IPS DF 4.7 (cell line): ENCODE measurements at regions not wholly inside any gene's neighbourhood (a gene's known extent, or its start where the extent isn't known, plus 50 kb on each side); places are given as distances from the start of the nearest gene placed in this dataset.

Experiments used
- DNase-seq: peaks from one replicate; pipeline ENCODE4 v3.0.0-alpha.2; 2013; ENCODE audit warnings: low spot score; ENCODE audit errors: extremely low read depth

GRCh38 chr4:32499171-32499570, 1779.0 kb downstream of the PCDH7 start:
- no peak for DNase-seq

- DNase-seq = no peak
Measured at GRCh38 chr4:32503241-32503640, 1783.1 kb downstream of the PCDH7 start.

GRCh38 chr4:32506067-32506466, 1785.9 kb downstream of the PCDH7 start:
- no peak for DNase-seq

- DNase-seq = no peak
Measured at GRCh38 chr4:32519060-32519459, 1798.9 kb downstream of the PCDH7 start.

DNA sequence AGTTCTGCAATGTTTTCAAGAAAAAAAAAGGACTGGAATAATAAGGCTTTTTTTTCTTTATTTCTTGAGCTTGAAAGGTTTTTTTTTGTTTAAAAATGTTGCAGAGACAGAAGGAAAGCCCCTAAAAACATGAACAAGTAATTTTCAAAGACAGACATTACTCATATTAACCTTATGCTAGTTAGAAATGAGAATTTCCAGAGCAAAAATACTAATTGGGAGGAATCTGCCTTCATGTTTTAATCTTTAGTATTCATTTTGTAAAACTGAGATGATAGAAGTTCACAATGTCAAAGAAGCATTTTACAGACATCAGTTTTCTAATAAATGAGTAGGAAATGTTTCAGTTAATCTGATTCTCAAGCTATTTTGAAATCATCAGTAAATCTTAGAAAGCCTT, 1805.3 kb downstream of the PCDH7 start:
- no peak for DNase-seq

GRCh38 chr4:32544846-32545245, 1824.7 kb downstream of the PCDH7 start:
- DNase-seq = no peak

GRCh38 chr4:32551943-32552342, 1831.8 kb downstream of the PCDH7 start:
- DNase-seq = no peak

GRCh38 chr4:32560306-32560705, 1840.1 kb downstream of the PCDH7 start:
- DNase-seq = no peak

DNA sequence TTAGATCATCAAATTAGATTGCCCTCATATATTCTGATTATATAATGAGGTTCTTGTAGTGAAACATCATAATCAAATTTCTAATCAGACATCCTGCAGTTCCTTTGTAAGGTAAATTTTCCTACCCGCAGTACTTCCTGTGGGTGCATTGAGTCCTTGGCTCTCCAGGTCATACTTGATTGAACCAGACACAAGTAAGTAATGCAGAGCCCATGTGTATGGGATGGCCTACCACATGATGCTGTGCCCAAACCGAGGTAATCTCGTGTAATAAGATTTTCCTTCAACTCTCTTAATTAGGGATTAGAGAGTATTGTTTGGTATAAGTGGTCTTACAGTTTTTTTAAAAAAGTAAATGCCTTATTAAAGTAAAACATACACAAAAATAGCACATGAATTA, 1841.8 kb downstream of the PCDH7 start:
- no peak for DNase-seq

DNA sequence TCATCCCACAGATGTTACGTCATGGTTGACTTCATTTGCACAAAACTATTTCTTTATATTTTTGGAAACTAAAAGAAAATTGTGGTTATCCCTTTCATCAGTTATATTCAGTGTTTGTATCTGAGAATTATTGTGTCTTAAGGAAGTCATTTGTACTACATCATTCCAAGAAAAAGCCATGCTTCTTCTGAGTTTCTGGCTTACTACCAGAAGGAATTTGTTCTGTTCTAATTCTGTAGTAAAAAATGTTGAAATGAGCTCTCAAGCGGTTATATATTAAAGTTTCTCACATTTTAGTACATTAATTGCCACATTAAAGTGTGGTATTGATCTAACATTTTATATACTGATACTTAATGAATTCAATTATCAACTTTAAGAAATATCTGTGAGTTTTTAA, 1844.5 kb downstream of the PCDH7 start:
- no peak for DNase-seq

GRCh38 chr4:32569861-32570260, 1849.7 kb downstream of the PCDH7 start:
- DNase-seq = no peak

DNA sequence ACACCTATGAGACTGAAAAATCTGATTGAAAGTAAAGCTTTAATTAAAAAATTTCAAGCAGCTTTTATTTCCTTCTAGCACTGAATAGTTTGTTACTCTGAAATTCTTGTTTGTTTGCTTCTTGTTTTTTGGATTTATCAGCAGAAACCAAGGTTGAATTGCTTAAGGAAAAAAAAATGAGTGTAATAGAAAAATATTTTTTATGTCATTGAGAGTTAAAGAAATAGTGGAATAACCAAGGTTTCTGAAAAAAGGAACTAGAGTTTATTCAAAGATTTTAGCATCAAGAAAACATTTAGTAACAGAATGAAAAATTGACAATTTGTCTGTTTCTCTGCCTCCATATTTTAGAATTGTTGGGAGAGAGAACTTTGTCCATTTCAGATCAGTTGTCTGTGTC, 1852.2 kb downstream of the PCDH7 start:
- no peak for DNase-seq

DNA sequence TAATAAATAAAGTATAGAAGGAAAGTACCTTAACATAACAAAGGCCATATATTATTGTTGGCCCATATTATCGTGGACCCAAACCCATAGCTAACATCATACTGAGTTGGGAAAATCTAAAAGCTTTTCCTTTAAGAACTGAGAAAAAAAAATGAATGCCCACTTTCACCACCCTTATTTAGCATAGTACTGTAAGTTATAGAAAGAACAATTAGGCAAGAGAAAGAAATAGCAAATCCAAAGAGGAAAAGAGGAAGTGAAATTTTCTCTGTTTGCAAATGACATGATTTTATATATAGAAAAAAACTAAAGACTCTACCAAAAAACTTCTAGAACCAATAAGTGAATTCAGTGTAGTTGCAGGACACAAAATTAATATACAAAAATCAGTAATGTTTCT, 1854.6 kb downstream of the PCDH7 start:
- DNase-seq = no peak

DNA sequence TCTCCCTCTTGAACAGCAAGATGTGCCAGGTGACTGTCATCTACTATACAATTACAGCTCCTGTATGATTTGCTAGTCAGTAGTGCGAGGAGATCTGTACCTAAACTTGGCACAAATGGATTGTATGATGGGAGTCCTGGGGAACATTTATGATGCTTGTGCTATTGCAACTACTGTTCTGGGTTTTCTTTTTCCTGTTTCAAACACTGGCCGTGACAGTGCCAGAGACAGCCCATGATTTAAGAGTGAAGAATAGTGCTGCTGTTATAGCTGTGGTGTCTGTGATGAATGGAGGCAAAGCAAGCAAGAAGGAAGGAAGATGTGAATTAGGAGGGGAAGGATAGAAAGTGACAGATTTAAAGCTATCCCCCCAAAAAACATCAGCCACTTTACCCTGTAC, 1868.9 kb downstream of the PCDH7 start:
- DNase-seq = no peak

- no peak for DNase-seq
Measured at GRCh38 chr4:32589853-32590252, 1869.7 kb downstream of the PCDH7 start.

GRCh38 chr4:32597354-32597753, 1877.2 kb downstream of the PCDH7 start:
- DNase-seq = no peak

GRCh38 chr4:32601848-32602247, 1881.7 kb downstream of the PCDH7 start:
- no peak for DNase-seq

GRCh38 chr4:32607978-32608377, 1887.8 kb downstream of the PCDH7 start:
- DNase-seq = no peak

- DNase-seq = no peak
Measured at GRCh38 chr4:32624943-32625603, 1904.9 kb downstream of the PCDH7 start.

DNA sequence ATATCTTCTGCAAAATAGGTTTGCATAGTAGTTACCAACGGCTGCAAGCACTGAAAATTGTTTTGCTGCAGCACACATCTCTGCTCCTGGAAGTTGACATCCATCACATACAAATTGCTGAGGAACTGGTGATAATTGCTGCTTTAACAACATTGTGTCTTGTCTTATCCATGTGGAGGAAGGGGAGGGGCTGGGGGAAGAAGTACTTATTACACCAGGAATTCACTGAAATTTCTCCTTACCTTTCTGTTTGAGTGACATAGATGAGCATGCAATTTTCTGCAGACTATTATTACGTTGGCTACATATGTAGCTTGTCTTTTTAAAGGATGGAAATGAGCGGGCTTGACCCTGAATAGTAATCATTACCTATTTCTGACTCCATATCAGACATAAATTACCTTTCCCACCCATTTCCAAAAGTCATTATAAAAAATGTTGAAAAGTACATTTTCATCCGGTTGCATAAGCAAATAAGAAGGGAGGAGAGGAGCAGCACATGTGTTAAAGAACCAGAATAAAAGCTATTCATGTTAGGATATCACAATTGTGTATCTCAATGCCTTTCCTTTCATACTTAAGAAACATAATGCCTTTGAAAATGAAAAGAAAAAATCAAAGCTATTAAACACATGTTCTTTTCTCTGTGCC, 1905.6 kb downstream of the PCDH7 start:
- DNase-seq = no peak

DNA sequence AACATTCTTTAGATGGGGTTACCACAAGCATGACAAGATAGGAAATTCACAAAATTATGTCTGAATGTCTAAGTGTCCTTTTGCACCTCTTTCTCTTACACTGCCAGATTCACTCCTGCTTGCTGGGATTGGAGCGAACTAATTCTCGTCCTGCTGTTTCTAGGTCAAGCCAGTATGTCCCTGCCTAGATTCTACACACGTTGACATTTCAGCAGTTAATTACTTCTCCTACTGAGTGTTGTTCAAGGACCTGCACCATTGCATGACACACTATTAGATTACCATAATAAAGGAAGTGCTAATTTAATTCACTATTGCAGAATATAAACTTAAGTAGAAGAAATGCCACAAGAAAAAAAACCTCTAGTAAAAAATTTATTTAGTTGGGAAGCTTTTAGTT, 1911.7 kb downstream of the PCDH7 start:
- peak; percentile 7 for DNase-seq

GRCh38 chr4:32633421-32633820, 1913.3 kb downstream of the PCDH7 start:
- DNase-seq = no peak

- DNase-seq = no peak
Measured at GRCh38 chr4:32645653-32646052, 1925.5 kb downstream of the PCDH7 start.
